GM21423 (cell line): ENCODE measurements at regions not wholly inside any gene's neighbourhood (a gene's known extent, or its start where the extent isn't known, plus 50 kb on each side); places are given as distances from the start of the nearest gene placed in this dataset.

Experiments
- ATAC-seq: cut with Tn5 transposase; IDR thresholded peaks from one replicate; pipeline ENCODE4 v1.9.1; 2021; ENCODE audit warnings: mild to moderate bottlenecking, moderate library complexity; ENCODE audit not compliant: unreplicated experiment

DNA sequence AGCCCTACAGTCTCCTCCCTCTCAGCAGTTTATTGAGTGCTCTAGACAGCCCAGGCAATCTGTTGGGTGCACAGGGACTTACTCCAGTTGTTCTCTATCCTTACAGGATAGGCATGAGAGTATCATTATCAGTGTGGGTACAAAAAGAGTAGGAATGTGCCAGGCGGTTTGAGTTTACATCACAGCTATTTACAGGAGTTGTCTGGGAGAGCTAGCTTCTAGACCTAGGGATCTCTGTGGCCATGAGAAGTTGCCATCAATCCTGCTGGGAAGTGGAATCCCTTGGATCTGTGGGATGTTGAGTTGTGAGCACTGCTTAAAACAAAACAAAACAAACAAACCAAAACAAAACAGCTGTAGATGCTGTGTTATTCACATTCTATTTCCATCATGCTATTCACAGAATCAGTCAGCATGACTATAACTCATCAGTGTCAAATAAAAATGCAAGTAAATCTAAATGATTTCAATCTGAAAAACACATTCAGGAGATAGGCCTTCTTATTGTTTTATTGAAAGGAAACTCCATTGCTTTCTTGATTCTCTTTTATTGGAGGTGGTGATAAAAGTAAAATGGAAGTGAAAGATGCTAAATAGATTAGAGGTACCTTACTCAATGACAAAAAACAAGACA lies 552.4 kb upstream of the ZNF608 start:
- ATAC-seq, result no peak

DNA sequence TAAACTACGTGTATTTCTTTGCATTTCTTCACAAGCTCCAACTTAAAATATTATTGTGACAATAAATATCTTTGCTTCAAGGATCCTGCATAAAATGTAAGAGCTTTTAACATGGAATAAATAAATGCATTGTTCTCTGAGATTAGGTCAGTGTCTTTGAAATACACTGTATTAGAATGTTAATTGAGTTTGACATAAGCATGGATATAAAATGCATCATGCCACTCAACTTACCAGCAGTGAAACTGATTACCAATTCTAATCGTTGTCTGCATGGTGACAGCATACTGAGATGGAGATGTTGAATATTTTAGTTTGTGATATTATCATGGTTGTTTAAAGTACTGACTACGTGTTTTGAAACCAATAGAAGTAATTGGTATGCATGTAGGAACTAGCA lies 555.3 kb upstream of the ZNF608 start:
- no peak for ATAC-seq

DNA sequence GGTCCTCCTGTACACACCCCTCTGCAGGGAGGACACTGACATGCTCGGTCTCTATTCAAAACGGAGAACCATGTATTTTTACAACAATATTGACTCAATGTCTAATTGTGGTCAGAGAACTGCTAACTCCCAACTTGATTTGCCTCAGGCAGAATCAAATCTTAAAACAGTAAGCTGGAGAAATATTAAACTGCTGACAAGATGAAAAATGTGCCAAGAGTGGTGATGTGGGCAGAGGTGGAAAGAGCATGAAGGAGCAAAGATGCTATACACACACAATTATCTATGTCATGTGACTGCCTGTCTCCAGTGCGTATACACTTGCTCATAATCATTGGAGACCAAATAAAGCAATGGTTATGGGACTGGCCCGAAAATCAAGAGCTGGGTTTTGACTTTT lies 556.1 kb upstream of the ZNF608 start:
- no peak for ATAC-seq

DNA sequence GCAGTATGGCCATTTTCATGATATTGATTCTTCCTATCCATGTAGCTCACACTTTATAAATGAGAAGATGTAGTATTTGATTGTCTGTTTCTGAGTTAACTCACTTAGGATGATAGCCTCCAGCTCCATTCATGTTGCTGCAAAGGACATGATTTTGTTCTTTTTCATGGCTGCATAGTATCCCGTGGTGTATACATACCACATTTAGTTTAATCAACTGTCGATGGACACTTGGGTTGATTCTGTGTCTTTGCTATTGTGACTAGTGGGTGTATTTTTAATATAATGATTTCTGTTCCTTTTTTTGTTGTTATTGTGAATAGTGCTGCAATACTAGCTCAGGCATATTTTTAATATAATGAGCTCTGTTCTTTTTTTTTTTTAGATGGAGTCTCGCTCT lies 560.3 kb upstream of the ZNF608 start:
- ATAC-seq, result no peak

DNA sequence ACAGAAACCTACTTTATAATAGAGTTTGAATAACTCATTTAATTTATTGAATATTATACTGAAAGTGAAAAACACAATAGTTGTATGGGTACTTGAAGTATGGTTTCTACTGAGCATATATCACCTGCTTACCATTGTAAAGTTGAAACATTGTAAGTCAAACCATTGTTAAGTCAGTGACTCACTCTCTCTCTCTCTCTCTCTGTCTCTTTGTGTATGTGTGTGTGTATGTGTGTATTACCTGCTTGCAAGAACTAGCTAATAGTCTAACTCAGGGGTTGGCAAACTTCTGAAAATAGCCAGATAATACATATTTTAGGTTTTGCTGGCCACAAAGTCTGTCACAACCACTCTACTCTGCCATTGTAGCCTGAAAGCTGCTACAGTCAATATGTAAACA lies 564.3 kb upstream of the ZNF608 start:
- ATAC-seq, result no peak

DNA sequence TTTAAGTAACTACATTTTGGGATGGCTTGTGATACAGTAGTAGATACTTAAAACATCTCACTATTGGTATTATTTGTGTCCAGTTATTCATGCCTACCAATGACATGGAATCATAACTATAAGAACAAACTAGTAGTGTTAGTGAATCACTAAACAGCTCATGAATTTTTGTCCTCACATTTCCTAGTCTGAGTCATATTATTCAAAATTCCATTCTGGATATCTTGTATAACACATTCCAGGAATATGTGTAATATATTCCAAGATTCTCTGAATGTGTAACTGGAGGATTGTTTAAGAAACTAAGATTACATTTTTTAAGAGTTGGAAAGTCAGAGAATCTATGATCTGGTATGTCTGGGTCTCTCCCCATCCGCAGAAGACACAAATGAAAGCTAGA lies 565.3 kb upstream of the ZNF608 start:
- ATAC-seq, result no peak

DNA sequence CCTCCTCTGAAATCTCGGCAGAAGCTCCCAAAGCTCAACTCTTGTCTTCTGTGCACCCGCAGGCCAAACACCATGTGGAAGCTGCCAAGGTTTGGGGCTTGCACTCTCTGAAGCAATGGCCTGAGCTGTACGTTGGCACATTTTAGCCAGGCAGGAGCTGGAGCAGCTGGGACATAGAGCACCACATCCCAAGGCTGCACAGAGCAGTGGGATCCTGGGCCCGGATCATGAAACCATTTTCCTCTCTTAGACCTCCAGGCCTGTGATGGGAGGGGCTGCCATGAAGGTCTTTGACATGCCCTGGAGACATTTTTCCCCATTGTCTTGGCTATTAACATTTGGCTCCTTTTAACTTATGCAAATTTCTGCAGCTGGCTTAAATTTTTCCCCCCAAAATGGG lies 567.1 kb upstream of the ZNF608 start:
- no peak for ATAC-seq

DNA sequence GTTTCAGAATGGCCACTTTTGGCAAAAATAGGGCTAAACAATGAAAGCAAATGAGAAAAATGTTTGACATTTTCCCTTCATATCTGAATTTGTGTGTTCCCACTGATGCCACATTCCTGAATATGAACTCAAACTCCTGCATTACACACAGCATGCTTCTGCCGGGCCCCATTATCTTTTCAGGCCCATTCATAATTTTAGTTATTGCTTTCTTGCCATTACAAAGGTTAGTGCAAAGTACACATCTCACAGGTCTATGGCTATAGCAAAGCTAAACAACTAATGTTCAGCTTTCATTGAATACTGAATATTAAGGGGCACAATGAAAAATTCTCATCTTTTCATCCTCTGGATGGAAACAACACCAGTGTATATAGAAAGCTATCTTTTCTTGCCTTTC lies 568.9 kb upstream of the ZNF608 start:
- no peak for ATAC-seq

DNA sequence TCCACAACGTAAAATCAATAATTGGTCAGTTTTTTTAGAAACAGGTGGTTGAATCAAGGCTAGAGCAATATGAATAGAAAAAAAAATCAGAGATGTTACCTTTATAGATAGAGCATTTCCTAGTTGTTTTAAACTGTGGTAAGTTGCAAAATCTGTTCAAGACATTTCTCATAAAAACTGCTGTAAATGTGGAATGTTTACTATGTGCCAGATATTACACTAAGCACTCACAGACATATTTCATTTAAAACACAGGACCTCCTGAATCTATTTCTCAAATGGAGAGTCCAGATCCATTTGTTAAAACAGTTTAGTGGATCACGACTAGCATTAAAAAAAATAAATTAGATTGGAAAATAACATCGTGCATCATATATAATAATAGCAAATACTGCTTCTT lies 570.0 kb upstream of the ZNF608 start:
- ATAC-seq, result no peak

DNA sequence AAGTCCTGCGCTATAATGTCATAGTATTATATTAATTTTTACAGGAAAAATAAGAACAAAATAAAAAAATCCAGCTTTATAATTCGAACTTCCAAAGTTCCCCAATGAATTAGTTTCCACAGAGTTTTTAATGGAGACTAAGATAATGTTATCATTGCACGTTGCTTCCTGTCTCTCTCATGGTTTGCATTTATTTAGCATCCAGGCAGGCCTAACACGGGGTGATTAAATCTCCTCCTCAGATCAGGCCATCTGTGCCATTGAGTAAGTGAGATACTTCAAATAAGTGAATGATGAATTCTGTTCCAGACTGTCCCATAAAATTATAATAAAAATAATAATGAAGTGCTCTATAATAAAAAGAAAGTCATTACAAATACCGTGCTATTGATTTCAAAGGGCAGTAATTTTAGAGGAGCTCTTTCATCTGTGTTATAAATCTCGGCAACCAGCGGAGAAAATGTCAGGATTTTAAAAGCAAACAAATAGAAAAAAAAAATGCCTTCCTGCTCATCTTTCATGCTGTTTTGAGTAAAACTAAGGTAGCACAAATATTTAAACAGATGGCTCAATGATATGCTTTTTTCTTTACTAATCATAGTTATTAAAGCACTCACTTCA lies 570.6 kb upstream of the ZNF608 start:
- ATAC-seq, result no peak

DNA sequence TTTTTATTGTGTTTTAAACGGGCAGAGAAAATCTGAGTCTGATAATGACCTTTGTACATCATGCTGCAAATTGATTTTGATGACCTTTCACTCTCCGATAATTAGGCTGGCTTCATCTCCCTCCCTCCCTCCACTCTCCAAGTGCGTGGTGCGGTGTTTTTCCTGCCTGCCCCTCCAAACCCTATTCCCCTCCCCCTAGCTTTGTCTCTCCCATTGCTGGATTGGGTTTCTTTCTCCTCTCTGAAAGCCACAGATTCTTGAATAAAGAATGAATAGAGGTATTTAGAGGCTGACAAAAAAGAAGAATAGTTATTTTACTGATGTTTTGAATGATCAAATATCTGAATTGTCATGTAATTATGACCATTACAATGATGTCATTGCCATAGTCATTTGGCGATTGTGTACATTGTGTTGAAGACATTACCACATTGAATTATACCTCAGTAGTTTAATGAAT lies 571.1 kb upstream of the ZNF608 start:
- no peak for ATAC-seq

DNA sequence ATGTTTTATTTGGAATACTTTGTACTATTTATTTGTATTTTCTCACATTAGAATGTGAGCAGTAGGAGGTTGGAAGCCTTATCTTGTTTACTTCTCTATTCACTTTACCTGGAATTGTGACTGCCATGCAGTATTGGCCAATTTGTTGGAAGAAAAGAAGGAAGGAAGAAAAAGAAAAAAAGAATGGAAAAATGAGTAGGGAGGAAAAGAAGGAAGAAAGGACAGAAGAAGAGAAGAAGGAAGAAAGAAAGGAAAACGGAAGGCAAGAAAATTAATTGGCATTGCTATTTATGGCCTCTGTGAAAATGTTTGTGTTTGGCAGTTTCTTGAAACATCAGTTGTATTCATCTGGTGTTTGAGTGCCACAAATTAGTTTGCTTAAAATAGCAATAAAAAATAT lies 575.2 kb upstream of the ZNF608 start:
- ATAC-seq, result no peak

DNA sequence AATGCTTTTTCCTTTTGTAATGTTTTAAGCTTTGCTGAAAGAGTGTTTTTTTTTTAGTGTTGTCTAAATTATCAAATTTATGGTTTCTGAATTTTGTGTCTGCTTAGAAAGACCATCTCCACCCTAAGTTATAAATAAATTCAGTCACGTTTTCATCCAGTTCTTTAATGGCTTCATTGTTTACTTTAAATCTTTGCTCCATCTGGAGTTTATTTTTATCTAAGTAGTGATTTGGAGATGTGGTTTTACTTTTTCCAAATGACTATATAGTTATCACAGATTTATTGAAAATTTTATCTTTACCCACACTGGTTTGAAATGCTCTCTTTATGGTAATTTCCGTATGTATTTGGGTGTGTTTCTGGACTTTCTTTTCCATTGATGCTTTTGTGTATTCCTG lies 577.2 kb upstream of the ZNF608 start:
- no peak for ATAC-seq

DNA sequence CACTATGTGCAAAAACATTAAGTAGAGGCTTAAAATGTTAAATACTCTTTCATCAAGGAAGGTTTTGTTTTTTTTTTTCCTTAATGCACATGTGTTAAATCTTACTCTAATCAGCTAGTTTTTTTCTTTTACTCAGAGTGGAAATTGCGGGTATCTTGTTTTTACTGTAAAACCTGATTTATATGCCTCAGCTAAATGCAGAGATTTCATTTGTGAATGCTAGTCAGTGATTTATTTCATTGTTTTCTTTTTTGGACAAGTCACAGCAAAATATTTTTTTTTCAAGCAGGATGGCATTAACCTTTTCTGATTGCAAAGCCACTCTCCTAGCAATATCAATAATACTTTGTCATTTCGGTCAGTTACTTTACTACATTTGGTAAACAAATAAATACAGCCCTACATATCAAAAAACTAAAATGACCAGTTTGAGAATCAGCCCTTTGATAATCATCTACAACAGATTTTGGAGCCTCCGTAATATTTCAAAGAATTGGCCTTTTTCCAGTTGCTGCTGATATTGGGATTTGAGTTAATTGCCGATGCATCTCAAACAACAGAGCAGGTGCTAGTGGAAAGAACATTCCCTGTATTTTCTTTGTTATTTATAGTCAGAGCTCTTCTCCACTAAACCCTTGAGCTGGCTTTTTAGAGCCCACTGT lies 579.2 kb upstream of the ZNF608 start:
- ATAC-seq, result no peak

DNA sequence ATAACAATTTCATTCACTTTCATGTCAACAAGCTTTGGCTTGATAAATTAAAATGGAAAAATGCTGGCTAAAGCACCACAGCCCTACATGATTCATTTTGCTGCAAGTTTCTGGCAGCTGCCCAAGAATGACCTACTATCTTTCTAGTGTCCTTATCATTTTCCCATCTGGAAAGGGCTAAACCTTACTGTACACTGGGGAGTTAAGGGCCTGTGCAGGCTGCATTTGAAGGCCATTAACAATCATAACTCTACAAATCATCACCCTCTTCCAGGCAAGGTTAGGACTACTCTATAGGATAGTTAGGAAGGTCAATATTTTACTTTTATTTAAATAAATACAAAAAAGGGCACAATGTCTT lies 579.7 kb upstream of the ZNF608 start:
- ATAC-seq, result no peak

DNA sequence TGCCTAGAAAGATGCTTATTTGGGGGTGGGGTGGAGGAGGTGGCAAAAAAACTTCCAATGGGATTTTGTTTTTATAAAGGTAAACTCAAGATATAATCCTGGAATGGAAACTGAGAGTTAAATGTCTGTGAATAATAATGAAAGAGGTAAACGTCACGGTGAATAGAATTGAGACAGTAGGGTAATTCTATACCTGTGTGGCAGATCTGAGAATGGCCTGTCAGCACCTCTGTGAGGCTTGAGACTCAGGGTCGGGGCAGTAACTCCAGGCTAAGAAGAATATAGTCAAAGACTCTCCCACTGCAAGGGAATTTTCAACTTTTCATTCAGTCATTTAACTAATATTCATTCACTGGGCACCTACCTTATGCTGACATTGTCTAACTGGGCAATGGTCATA lies 581.2 kb upstream of the ZNF608 start:
- ATAC-seq, result no peak

DNA sequence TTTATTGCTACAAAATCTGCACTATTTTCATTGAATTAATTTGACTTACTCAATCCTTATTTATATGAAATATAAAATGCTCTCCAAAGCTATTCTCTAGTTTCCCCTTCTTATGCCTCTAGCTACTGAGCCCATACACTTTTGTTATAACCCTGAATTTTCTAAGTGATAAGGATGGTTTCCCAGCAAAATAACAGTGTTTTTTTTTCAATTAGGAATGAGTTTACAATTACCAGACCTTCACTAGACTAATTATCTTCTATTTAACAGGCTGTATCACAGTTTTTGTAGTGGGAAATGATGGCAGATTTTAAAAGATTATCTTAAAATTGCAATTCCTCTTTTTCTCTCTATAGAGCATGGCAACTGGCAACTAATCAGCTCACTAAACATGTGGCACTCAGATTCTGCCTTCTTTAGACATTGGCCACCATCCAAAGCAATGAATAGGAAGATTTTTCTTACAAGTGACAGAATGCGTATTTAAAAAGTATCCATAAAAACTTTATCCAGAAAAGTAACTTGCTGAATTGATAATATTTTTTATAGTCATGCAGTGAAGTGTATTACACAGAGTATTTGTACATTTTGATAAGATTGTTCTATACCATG lies 585.7 kb upstream of the ZNF608 start:
- ATAC-seq, result no peak

DNA sequence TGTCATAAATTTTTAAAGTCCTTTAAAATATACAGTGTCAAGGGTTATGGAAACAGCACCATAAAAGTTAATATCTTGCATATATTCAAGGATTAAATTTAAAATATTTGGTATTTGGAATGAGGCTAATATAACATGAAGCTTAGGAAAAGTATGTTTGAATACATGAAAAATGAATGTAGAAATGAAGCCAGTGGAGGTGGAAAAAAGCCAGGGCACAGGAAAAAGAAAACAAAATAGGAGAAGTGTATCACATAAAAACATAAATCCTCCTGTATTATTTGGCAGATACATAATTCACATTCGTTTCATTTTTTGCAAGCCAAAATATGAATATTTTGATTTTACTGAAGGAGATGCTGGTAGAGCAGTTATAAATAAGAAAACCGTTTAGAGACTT lies 587.0 kb upstream of the ZNF608 start:
- no peak for ATAC-seq

DNA sequence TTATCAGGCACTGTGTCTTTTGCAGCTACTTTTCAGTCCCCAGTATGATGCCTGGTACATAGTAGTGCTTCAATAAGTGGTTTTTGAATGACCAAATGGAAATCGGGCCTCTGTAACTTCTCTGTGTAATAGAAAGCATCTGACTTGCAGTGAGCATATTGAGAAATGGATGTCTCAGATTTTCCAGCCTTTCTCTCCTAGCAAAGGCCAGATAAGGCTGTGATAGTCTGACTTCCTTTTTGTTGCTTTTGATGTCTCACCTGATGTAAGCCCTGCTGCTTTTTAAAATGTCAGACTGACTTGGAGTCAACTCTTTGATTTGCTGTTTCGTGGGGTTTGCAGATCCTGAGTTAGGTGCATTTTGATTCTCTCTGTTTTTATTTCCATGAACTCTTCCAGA lies 590.0 kb upstream of the ZNF608 start:
- ATAC-seq, result no peak

DNA sequence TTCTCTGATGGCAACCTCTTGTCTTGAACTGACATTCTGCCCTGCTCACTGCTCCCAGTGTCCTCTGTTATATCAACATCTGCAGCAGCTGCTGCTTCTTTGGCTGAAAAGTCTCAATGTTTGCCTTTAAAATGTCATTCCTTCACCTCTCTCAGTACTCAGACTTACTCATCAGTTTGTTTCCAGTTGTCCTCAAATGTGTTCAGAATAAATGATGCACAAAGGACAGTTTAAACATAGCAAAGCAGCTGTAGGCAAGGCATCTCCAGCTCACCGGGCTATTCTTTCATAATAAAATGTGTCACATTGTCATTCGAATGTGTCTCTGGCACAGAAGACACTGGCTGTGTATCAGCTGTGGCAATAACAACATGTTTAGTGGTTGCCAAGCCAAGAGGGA lies 590.9 kb upstream of the ZNF608 start:
- no peak for ATAC-seq

DNA sequence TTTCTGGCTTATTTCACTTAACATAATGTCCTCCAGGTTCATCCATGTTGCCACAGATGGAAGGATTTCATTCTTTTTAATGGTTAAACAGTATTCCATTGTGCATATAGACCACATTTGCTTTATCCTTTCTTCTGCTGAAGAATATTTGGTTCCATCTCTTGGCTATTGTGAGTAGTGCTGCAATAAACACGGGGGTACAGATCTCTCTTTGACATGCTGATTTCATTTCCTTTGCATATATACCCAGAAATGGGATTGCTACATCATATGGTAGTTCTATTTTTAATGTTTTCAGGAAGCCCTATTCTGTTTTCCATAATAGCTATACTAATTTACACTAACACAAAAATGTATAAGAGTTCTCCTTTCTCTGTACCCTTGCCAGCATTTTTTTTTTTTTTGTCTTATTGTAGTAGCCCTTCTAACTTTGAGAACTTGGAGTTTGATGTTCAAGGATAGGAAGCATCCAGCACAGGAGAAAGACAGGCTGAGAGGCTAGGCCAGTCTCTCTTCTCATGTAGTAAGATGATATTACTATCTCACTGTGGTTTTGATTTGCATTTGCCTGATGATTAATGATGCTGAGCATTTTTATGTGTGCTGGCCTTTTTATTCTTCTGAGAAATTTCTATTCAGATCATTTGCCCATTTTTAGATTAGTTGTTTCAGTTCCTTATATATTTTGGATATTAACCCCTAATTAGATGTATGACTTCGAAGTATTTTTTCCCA lies 592.2 kb upstream of the ZNF608 start:
- no peak for ATAC-seq

DNA sequence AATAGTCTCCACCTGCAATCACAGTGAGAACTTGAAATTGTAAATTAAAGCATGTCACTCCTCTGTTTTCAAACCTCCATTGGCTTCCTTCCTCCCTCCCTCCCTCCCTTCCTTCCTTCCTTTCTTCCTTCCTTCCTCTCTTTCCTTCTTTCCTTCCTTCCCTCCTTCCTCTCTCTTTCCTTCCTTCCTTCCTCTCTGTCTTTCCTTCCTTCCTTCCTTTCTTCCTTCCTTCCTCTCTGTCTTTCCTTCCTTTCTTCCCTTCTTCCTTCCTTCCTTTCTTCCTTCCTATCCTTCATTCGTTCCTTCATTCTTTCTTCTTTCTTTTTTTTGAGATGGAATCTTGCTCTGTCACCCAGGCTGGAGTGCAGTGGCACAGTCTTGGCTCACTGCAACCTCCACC lies 595.0 kb upstream of the ZNF608 start:
- no peak for ATAC-seq
